ENCODE measurements at regions not wholly inside any gene's neighbourhood (a gene's known extent, or its start where the extent isn't known, plus 50 kb on each side); places are given as distances from the start of the nearest gene placed in this dataset.

GRCh38 chr16:48814994-48815393, 205.0 kb upstream of the N4BP1 start:
- CTCF ChIA-PET = interaction anchor here (1.4 kb wide), 1 partner anchor 16 kb away, joined by 3 read pairs; no protein-coding TSS in a partner anchor

GRCh38 chr16:48813485-48813884, 203.5 kb upstream of the N4BP1 start:
- no peak for TF ChIP-seq YY1 (IDR thresholded peaks at IDR 0.05; ENCODE audit: low read depth)
- TF ChIP-seq RCOR1 (IDR thresholded peaks at IDR 0.05; ENCODE audit: low read length) = no peak
- TF ChIP-seq FOXM1 (IDR thresholded peaks at IDR 0.05; ENCODE audit: low read depth) = no peak
- no peak for TF ChIP-seq CHD2 (IDR thresholded peaks at IDR 0.05; ENCODE audit: low read length, partially characterized antibody)
- no peak for TF ChIP-seq USF2 (IDR thresholded peaks at IDR 0.05; ENCODE audit: borderline replicate concordance, low read depth, low read length)
- no peak for TF ChIP-seq ELF1 (IDR thresholded peaks at IDR 0.05)
- no peak for TF ChIP-seq MEF2A (IDR thresholded peaks at IDR 0.05; ENCODE audit: borderline replicate concordance, low read depth)
- TF ChIP-seq TCF12 (IDR thresholded peaks at IDR 0.05) = no peak
- no peak for TF ChIP-seq IRF3 (IDR thresholded peaks at IDR 0.05; ENCODE audit: low read depth, low read length)
- POLR2A ChIA-PET = interaction anchor here (1.3 kb wide), 1 partner anchor 24 kb away, joined by 3 read pairs; no protein-coding TSS in a partner anchor
- no peak overlapping the region for H3K27ac ChIP-seq (ENCODE audit: low read depth in 2 of 2, low read length in 1 of 2)

More at GRCh38 chr16:48814994-48815393, 205.0 kb upstream of the N4BP1 start:
- Histone ChIP-seq H3K9me2 (no peaks in the 10 kb centered on the region), H3K9ac (no peak overlapping the region), H3K4me3 (ENCODE audit: low read depth in 2 of 2, low read length in 1 of 2) (no peak overlapping the region), H3K4me1 (ENCODE audit: control insufficient read depth in 1 of 2, insufficient read depth in 2 of 2, low read depth in 1 of 2, low read length in 1 of 2) (peaks cover 0 to 3% of the 10 kb centered on the region in 2 experiments; a peak in 1 of 4 replicates), H3K27me3 (ENCODE audit: insufficient read depth) (peaks cover 8% of the 10 kb centered on the region), H4K20me1 (ENCODE audit: insufficient read depth) (no peaks in the 10 kb centered on the region), H2AFZ (ENCODE audit: low read depth) (no peak overlapping the region), H3K9me3 (no peaks in the 10 kb centered on the region), H3F3A (replicated peaks; ENCODE audit: insufficient read depth) (no peaks in the 10 kb centered on the region), H3K27ac (ENCODE audit: low read depth in 2 of 2, low read length in 1 of 2) (no peak overlapping the region), H3K4me2 (no peak overlapping the region), H3K36me3 (replicated peaks in 1 of 2; ENCODE audit: control insufficient read depth in 1 of 2, insufficient read depth in 2 of 2, low read length in 1 of 2) (no peaks in the 10 kb centered on the region), H3K79me2 (ENCODE audit: insufficient read depth) (no peaks in the 10 kb centered on the region)
- TF ChIP-seq SIN3A (IDR thresholded peaks at IDR 0.05; ENCODE audit: borderline replicate concordance, low read depth, low read length) = no peak
- TF ChIP-seq CHD2 (IDR thresholded peaks at IDR 0.05; ENCODE audit: low read length, partially characterized antibody) = no peak
- POLR2A ChIA-PET = no interaction called here
- WGBS (ENCODE audit: low lambda C conversion rate) = 9% methylated on average over 8 of the region's 8 CpGs
- DNase-seq = no peak

GRCh38 chr16:48812856-48813255, 202.9 kb upstream of the N4BP1 start:
- Histone ChIP-seq H3K9me3 (no peaks in the 10 kb centered on the region), H2AFZ (ENCODE audit: low read depth) (no peak overlapping the region), H3K9ac (no peak overlapping the region), H3K79me2 (ENCODE audit: insufficient read depth) (no peaks in the 10 kb centered on the region), H3K36me3 (replicated peaks in 1 of 2; ENCODE audit: control insufficient read depth in 1 of 2, insufficient read depth in 2 of 2, low read length in 1 of 2) (no peaks in the 10 kb centered on the region), H3K4me3 (ENCODE audit: low read depth in 2 of 2, low read length in 1 of 2) (no peak overlapping the region), H3K4me2 (no peak overlapping the region), H3F3A (replicated peaks; ENCODE audit: insufficient read depth) (no peaks in the 10 kb centered on the region), H4K20me1 (ENCODE audit: insufficient read depth) (no peaks in the 10 kb centered on the region), H3K9me2 (no peaks in the 10 kb centered on the region), H3K27me3 (ENCODE audit: insufficient read depth) (peaks cover 8% of the 10 kb centered on the region), H3K4me1 (ENCODE audit: control insufficient read depth in 1 of 2, insufficient read depth in 2 of 2, low read depth in 1 of 2, low read length in 1 of 2) (peaks cover 0 to 3% of the 10 kb centered on the region in 2 experiments; a peak in 1 of 4 replicates), H3K27ac (ENCODE audit: low read depth in 2 of 2, low read length in 1 of 2) (no peak overlapping the region)
- ChIA-PET POLR2A (no interaction called here), CTCF (no interaction called here)
- TF ChIP-seq FOXJ3 (CRISPR knock-in tag; IDR thresholded peaks at IDR 0.05) (no peak), TAF1 (IDR thresholded peaks at IDR 0.05; ENCODE audit: borderline replicate concordance, low read depth, low read length) (no peak), RCOR1 (IDR thresholded peaks at IDR 0.05; ENCODE audit: low read length) (no peak), ZBTB33 (IDR thresholded peaks at IDR 0.05; ENCODE audit: borderline replicate concordance, low read depth) (no peak), USF1 (IDR thresholded peaks at IDR 0.05; ENCODE audit: borderline replicate concordance, low read depth) (no peak), SIN3A (IDR thresholded peaks at IDR 0.05; ENCODE audit: borderline replicate concordance, low read depth, low read length) (no peak)
- 16% methylated on average over 4 of the region's 4 CpGs for WGBS (ENCODE audit: low lambda C conversion rate)
- DNase-seq = no peak

More at GRCh38 chr16:48813485-48813884, 203.5 kb upstream of the N4BP1 start:
- Histone ChIP-seq H3K79me2 (ENCODE audit: insufficient read depth) (no peaks in the 10 kb centered on the region), H3K36me3 (replicated peaks in 1 of 2; ENCODE audit: control insufficient read depth in 1 of 2, insufficient read depth in 2 of 2, low read length in 1 of 2) (no peaks in the 10 kb centered on the region), H3K9me2 (no peaks in the 10 kb centered on the region), H3K4me1 (ENCODE audit: control insufficient read depth in 1 of 2, insufficient read depth in 2 of 2, low read depth in 1 of 2, low read length in 1 of 2) (peaks cover 0 to 3% of the 10 kb centered on the region in 2 experiments; a peak in 1 of 4 replicates), H2AFZ (ENCODE audit: low read depth) (no peak overlapping the region), H3F3A (replicated peaks; ENCODE audit: insufficient read depth) (no peaks in the 10 kb centered on the region), H3K4me3 (ENCODE audit: low read depth in 2 of 2, low read length in 1 of 2) (no peak overlapping the region), H4K20me1 (ENCODE audit: insufficient read depth) (no peaks in the 10 kb centered on the region), H3K9ac (no peak overlapping the region), H3K27me3 (ENCODE audit: insufficient read depth) (peaks cover 8% of the 10 kb centered on the region), H3K9me3 (no peaks in the 10 kb centered on the region), H3K4me2 (no peak overlapping the region)
- no peak for DNase-seq
- CTCF ChIA-PET = interaction anchor here (1.2 kb wide), 1 partner anchor 31 kb away, joined by 3 read pairs; no protein-coding TSS in a partner anchor
